K562 (cell line): ENCODE measurements at regions not wholly inside any gene's neighbourhood (a gene's known extent, or its start where the extent isn't known, plus 50 kb on each side); places are given as distances from the start of the nearest gene placed in this dataset.

Experiments
- ATAC-seq: fragments of 200-7000 bp; cut with Tn5 transposase; 3 replicates; pipeline ENCODE4 v1.9.1; 2020; ENCODE audit warnings: moderate library complexity
- BruUV-seq: library from RNA; stranded (reverse); fragments of 400-500 nt; replicated peaks from 2 replicates; lab custom pipeline; 2021; lab: Mats Ljungman, UMichigan
- CTCF ChIA-PET: fragments of 300-600 bp; formaldehyde crosslinking; extraction: SDS; loops from one replicate; lab custom pipeline; 2021; ENCODE audit warnings: low intra/inter-chr PET ratio; lab: Yijun Ruan, JAX
- POLR2A ChIA-PET: fragments of 300-600, 350-650 bp; sonication (Branson Sonifier 250); formaldehyde crosslinking; extraction: SDS; loops from one replicate; lab custom pipeline; 2021; ENCODE audit warnings: antibody characterized with exemption, inconsistent platforms; lab: Yijun Ruan, JAX
- DNase-seq, 4 experiments: peaks; one replicate each; pipeline versions ENCODE4 v3.0.0 to v3.0.0-alpha.2; 2011 to 2018; ENCODE audit warnings: low spot score in 3 of 4, mixed read lengths in 3 of 4; ENCODE audit errors: extremely low read depth in 1 of 4
- FAIRE-seq: peaks from 2 replicates; lab custom pipeline; 2011; peaks lifted over from hg19 to GRCh38; lab: Jason Lieb, UNC
- H2AFZ ChIP-seq: 2 replicates; pipeline ENCODE4 v1.6.0; 2011; ENCODE audit warnings: low read depth, low read length, control low read depth, inconsistent platforms
- H3K27ac ChIP-seq: fragments of 200-600 bp; 3 replicates; pipeline ENCODE4 v1.8.0; 2011; ENCODE audit warnings: low read depth, mild to moderate bottlenecking, control low read depth, inconsistent platforms, low read length, moderate library complexity, mixed read lengths; ENCODE audit errors: extremely low read depth
- H3K27me3 ChIP-seq, 2 experiments: fragments of 300-600 bp in 1 of 2; 2 replicates in 1 of 2; 3 replicates in 1 of 2; pipeline versions ENCODE4 v1.6.0 to v1.8.0; 2011; ENCODE audit warnings: inconsistent platforms in 2 of 2, low read length in 2 of 2, mild to moderate bottlenecking in 1 of 2, mixed read lengths in 1 of 2, moderate library complexity in 1 of 2; ENCODE audit not compliant: control insufficient read depth in 2 of 2, insufficient read depth in 2 of 2
- H3K36me3 ChIP-seq: fragments of 300-600 bp; 3 replicates; pipeline ENCODE4 v1.8.0; 2011; ENCODE audit warnings: mild to moderate bottlenecking, low read length, inconsistent platforms; ENCODE audit not compliant: control insufficient read depth, insufficient read depth
- H3K4me1 ChIP-seq, 2 experiments: fragments of 200-600 bp in 1 of 2; replicated peaks in 1 of 2; 2 replicates in 1 of 2; 3 replicates in 1 of 2; pipeline versions ENCODE4 v1.5.1 to v1.8.0; 2011; ENCODE audit warnings: inconsistent platforms in 2 of 2, low read length in 2 of 2, mild to moderate bottlenecking in 1 of 2, mixed read lengths in 1 of 2, moderate library complexity in 1 of 2; ENCODE audit not compliant: control insufficient read depth in 2 of 2, insufficient read depth in 2 of 2
- H3K4me2 ChIP-seq: 2 replicates; pipeline ENCODE4 v1.6.1; 2011; ENCODE audit warnings: low read length, control low read depth, inconsistent platforms, mixed read lengths; ENCODE audit not compliant: insufficient read depth
- H3K4me3 ChIP-seq: fragments of 200-600 bp; sonication (generic), shearing (Covaris generic); 2 replicates; pipeline ENCODE4 v1.5.1; 2016; ENCODE audit warnings: control low read depth, inconsistent platforms
- H3K79me2 ChIP-seq: fragments of 200-600 bp; 3 replicates; pipeline ENCODE4 v1.8.0; 2011; ENCODE audit warnings: low read length, inconsistent platforms; ENCODE audit not compliant: control insufficient read depth, insufficient read depth
- H3K9ac ChIP-seq, 2 experiments: 2 replicates each; pipeline versions ENCODE4 v1.6.0 to v1.6.1; 2011; ENCODE audit warnings: low read depth in 2 of 2, low read length in 2 of 2, control low read depth in 1 of 2, inconsistent platforms in 1 of 2, mild to moderate bottlenecking in 1 of 2, mixed read lengths in 1 of 2; ENCODE audit not compliant: insufficient read depth in 1 of 2
- H3K9me1 ChIP-seq: one replicate; pipeline ENCODE4 v1.6.0; 2011; ENCODE audit warnings: inconsistent platforms, mild to moderate bottlenecking, low read length, moderate library complexity; ENCODE audit not compliant: control insufficient read depth, insufficient read depth
- H3K9me3 ChIP-seq: replicated peaks from 2 replicates; pipeline ENCODE4 v1.5.1; 2011; ENCODE audit warnings: low read depth, low read length, inconsistent platforms; ENCODE audit not compliant: control insufficient read depth, insufficient read depth
- H4K20me1 ChIP-seq: replicated peaks from 2 replicates; pipeline ENCODE4 v1.6.1; 2011; ENCODE audit warnings: low read length, inconsistent platforms, mixed read lengths; ENCODE audit not compliant: control insufficient read depth, insufficient read depth
- CEBPB ChIP-seq: fragments of 450-650 bp; IDR thresholded peaks from 2 replicates; pipeline ENCODE4 v1.6.1; 2016; ENCODE audit warnings: missing genetic modification characterization, missing compliant biosample characterization
- IFI16 ChIP-seq: fragments of 250-450 bp; sonication (Bioruptor Pico); IDR thresholded peaks from 2 replicates; pipeline ENCODE4 v2.1.2; 2022; ENCODE audit warnings: mild to moderate bottlenecking, inconsistent platforms
- TEAD2 ChIP-seq: fragments of 450-650 bp; IDR thresholded peaks from 2 replicates; pipeline ENCODE4 v1.6.1; 2016; ENCODE audit warnings: missing genetic modification characterization, control low read depth, missing compliant biosample characterization
- WGBS: fragments of 100-300 bp; shearing (Covaris generic); methylation state at CpG from one replicate; pipeline ENCODE4 v1.1.6; 2016; ENCODE audit warnings: low coverage, mixed read lengths; ENCODE audit not compliant: insufficient coverage; ENCODE audit errors: missing lambda C conversion rate; 5-methylcytosine and 5-hydroxymethylcytosine counted together
- in situ Hi-C: fragments of 300-500 bp; cut with MboI; formaldehyde crosslinking; loops from 4 replicates; pipeline ENCODE4 v1.15.0; 2018; ENCODE audit warnings: inconsistent platforms, mixed read lengths
- intact Hi-C: fragments of 100-400 bp; cut with micrococcal nuclease; formaldehyde crosslinking; loops from 2 replicates; pipeline ENCODE4 v1.14.2; 2022
- TF ChIP-seq, protein P1 (sequence below): IDR thresholded peaks from 2 replicates; pipeline ENCODE4 v1.6.1; 2011; ENCODE audit warnings: borderline replicate concordance, low read depth, mild to moderate bottlenecking, moderate library complexity, low read length; ENCODE audit not compliant: insufficient read depth, poor library complexity, severe bottlenecking

GRCh38 chr4:32133141-32133540 lies 1413.0 kb downstream of the PCDH7 start:
- WGBS = 58% methylated on average over 1 of the region's 1 CpG
- ChIA-PET CTCF (no interaction called here), POLR2A (interaction anchor here (0.5 to 1.5 kb wide), 2 partner anchors 12 to 15 kb away, joined by 3 to 4 read pairs; no protein-coding TSS in a partner anchor)
- FAIRE-seq = no peak
- Histone ChIP-seq H2AFZ (no peak overlapping the region), H3K36me3 (no peaks in the 10 kb centered on the region), H3K9me3 (no peaks in the 10 kb centered on the region; the same call in 1 of the 2 replicates), H3K9me1 (no peaks in the 10 kb centered on the region), H3K4me3 (no peak overlapping the region), H3K4me1 (no peaks in the 10 kb centered on the region), H3K79me2 (no peaks in the 10 kb centered on the region), H3K9ac (no peak overlapping the region), H3K4me2 (no peak overlapping the region), H3K27ac (no peak overlapping the region), H3K27me3 (no peaks in the 10 kb centered on the region), H4K20me1 (no peaks in the 10 kb centered on the region)
- no TSS peak for BruUV-seq
- TF ChIP-seq IFI16 (CRISPR knock-in tag) (no peak), TEAD2 (no peak), CEBPB (tag) (peak; percentile 60)
- TF ChIP-seq, protein P1, sequence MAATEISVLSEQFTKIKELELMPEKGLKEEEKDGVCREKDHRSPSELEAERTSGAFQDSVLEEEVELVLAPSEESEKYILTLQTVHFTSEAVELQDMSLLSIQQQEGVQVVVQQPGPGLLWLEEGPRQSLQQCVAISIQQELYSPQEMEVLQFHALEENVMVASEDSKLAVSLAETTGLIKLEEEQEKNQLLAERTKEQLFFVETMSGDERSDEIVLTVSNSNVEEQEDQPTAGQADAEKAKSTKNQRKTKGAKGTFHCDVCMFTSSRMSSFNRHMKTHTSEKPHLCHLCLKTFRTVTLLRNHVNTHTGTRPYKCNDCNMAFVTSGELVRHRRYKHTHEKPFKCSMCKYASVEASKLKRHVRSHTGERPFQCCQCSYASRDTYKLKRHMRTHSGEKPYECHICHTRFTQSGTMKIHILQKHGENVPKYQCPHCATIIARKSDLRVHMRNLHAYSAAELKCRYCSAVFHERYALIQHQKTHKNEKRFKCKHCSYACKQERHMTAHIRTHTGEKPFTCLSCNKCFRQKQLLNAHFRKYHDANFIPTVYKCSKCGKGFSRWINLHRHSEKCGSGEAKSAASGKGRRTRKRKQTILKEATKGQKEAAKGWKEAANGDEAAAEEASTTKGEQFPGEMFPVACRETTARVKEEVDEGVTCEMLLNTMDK = no peak
- DNase-seq = no peak
- in situ Hi-C loops = no loop called here
- ATAC-seq = no peak
- intact Hi-C loops = no loop called here
